ENCODE measurements at regions not wholly inside any gene's neighbourhood (a gene's known extent, or its start where the extent isn't known, plus 50 kb on each side); places are given as distances from the start of the nearest gene placed in this dataset.

DNA sequence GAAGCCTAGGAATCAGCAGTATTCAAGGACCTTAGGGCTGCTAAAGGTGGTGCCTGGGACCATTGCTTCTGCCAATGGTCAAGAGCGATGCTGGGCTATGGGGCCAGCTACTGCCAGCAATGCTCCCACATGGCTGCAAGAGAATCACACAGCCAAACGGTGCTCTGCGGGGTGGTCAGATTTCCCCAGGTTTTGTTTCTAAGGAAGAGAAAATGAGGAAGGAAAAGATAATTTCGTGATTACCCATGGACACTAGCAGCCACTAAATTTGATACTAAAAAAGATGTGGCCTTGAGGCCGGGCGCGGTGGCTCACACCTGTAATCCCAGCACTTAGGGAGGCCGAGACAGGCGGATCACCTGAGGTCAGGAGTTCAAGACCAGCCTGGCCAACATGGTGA lies 83.0 kb downstream of the LYZL2 start:
- H3K27me3 ChIP-seq (ENCODE audit: control insufficient read depth in 2 of 2, insufficient read depth in 2 of 2, low read length in 2 of 2): peaks cover 0 to 1% of the 10 kb centered on the region in 2 experiments
- no peaks in the 10 kb centered on the region for H3K9me1 ChIP-seq (replicated peaks; ENCODE audit: control insufficient read depth, extremely low read depth, insufficient read depth, low read length)
- H3K79me2 ChIP-seq (ENCODE audit: control insufficient read depth, insufficient read depth, low read length): no peaks in the 10 kb centered on the region
- H3K4me2 ChIP-seq (ENCODE audit: insufficient read depth, low read length): no peak overlapping the region
- H3K27ac ChIP-seq (ENCODE audit: insufficient read depth, low read depth, low read length): no peak overlapping the region
- CTCF ChIA-PET: interaction anchor here (1.2 kb wide), 1 partner anchor 13 kb away, joined by 3 read pairs; no protein-coding TSS in a partner anchor
- no peaks in the 10 kb centered on the region for H4K20me1 ChIP-seq (replicated peaks; ENCODE audit: control insufficient read depth, extremely low read depth, insufficient read depth, low read length)
- H3K9ac ChIP-seq (replicated peaks; ENCODE audit: extremely low read depth, insufficient read depth, low read length): no peak overlapping the region
- DNase-seq (ENCODE audit: low read depth, low spot score) (no peak), FAIRE-seq (no peak)
- TF ChIP-seq, protein P1, sequence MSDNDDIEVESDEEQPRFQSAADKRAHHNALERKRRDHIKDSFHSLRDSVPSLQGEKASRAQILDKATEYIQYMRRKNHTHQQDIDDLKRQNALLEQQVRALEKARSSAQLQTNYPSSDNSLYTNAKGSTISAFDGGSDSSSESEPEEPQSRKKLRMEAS (IDR thresholded peaks at IDR 0.05; ENCODE audit: insufficient read depth, insufficient read length): no peak
- TF ChIP-seq POLR2A (IDR thresholded peaks at IDR 0.05; ENCODE audit: low read depth, low read length): no peak
- TF ChIP-seq POLR2AphosphoS5 (IDR thresholded peaks at IDR 0.05; ENCODE audit: insufficient read depth, low read depth, low read length): no peak
- no peak for TF ChIP-seq EZH2 (IDR thresholded peaks at IDR 0.05; ENCODE audit: borderline replicate concordance, low read depth, low read length, severe bottlenecking)
- TF ChIP-seq, protein P2, sequence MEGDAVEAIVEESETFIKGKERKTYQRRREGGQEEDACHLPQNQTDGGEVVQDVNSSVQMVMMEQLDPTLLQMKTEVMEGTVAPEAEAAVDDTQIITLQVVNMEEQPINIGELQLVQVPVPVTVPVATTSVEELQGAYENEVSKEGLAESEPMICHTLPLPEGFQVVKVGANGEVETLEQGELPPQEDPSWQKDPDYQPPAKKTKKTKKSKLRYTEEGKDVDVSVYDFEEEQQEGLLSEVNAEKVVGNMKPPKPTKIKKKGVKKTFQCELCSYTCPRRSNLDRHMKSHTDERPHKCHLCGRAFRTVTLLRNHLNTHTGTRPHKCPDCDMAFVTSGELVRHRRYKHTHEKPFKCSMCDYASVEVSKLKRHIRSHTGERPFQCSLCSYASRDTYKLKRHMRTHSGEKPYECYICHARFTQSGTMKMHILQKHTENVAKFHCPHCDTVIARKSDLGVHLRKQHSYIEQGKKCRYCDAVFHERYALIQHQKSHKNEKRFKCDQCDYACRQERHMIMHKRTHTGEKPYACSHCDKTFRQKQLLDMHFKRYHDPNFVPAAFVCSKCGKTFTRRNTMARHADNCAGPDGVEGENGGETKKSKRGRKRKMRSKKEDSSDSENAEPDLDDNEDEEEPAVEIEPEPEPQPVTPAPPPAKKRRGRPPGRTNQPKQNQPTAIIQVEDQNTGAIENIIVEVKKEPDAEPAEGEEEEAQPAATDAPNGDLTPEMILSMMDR (IDR thresholded peaks at IDR 0.05; ENCODE audit: extremely low read depth in 1 of 2, insufficient read depth in 1 of 2, low read depth in 1 of 2, low read length in 2 of 2): no peak
- no peak for TF ChIP-seq GATA2 (IDR thresholded peaks at IDR 0.05; ENCODE audit: insufficient read depth, insufficient read length, low read depth, low read length)
- no peak for TF ChIP-seq FOS (IDR thresholded peaks at IDR 0.05; ENCODE audit: borderline replicate concordance, insufficient read depth, low read length)
- no peak for TF ChIP-seq MYC (IDR thresholded peaks at IDR 0.05; ENCODE audit: low read depth, low read length)
- no peak for TF ChIP-seq JUN (IDR thresholded peaks at IDR 0.05; ENCODE audit: borderline replicate concordance, insufficient read depth, insufficient read length, low read depth)
- no TSS peak for BruUV-seq (replicated peaks)
- no peaks in the 10 kb centered on the region for H3K36me3 ChIP-seq (ENCODE audit: control insufficient read depth in 2 of 2, extremely low read depth in 1 of 2, insufficient read depth in 2 of 2, low read length in 2 of 2)
- no peaks in the 10 kb centered on the region for H3K4me1 ChIP-seq (ENCODE audit: control insufficient read depth, extremely low read depth, insufficient read depth, low read length)
- POLR2A ChIA-PET: no interaction called here
- dilution Hi-C loops (cut with MboI; ENCODE audit: extremely low pct_ligation_motif_present, low sequenced_read_pairs) (no loop called here), intact Hi-C loops (cut with micrococcal nuclease) (no loop called here)
- no peaks in the 10 kb centered on the region for H3K9me3 ChIP-seq (replicated peaks; ENCODE audit: control insufficient read depth, insufficient read depth, low read length)
- H3K4me3 ChIP-seq (replicated peaks in 1 of 3; ENCODE audit: insufficient read depth in 1 of 3, low read depth in 1 of 3, low read length in 3 of 3): no peak overlapping the region
- H2AFZ ChIP-seq (ENCODE audit: low read depth, low read length): no peak overlapping the region
